ENCODE measurements at regions not wholly inside any gene's neighbourhood (a gene's known extent, or its start where the extent isn't known, plus 50 kb on each side); places are given as distances from the start of the nearest gene placed in this dataset.

DNA sequence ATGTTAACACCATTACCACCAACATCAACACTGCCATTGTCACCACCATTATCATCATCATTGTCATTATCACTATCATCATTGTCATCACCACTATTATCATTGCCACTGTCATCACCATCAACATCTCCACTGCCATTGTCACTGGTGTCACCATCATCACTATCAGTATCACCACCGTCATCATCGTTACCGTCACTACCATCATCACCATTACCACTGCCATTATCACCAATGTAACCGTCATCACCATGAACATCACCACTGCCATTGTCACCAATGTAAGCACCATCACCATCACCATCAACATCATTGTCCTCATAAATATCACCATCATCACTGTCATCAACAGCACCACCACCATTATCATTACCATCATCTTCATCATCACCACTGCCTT is 633.2 kb upstream of the EEF2KMT start:
- no peak overlapping the region for H3K27ac Mint-ChIP-seq
- DNase-seq: no peak
- peaks cover 2% of the 10 kb centered on the region for H3K9me3 Mint-ChIP-seq
- H3K4me3 Mint-ChIP-seq: no peak overlapping the region
- H3K27me3 Mint-ChIP-seq: no peaks in the 10 kb centered on the region
- no peaks in the 10 kb centered on the region for H3K4me1 Mint-ChIP-seq (ENCODE audit: low read depth)
- no peaks in the 10 kb centered on the region for H3K36me3 Mint-ChIP-seq (ENCODE audit: low read depth)

DNA sequence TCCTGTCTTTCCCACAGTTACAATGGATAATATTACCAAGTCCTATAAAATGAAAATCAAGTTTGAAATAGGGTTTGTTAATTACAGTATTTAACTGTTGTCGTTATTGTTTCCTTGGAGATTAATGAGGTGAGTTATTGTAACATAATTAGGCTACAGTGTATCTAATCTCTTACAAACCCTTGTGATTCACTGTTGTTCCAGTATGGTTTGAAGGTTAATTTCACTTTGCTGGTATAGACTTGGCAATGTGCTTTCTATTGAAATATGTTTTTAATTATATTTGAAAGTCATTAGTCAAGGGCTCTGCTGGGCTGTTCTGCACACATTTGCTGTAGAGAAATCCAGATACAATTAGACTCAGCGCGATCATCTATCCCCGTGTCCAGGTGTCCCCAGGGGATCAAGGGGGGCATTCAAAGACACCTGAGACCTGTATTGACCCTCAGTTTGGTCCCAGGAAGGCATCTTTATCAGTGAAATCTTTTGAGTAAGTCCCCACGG is 624.6 kb upstream of the EEF2KMT start:
- Mint-ChIP-seq H3K27me3 (no peaks in the 10 kb centered on the region), H3K4me3 (no peak overlapping the region), H3K4me1 (ENCODE audit: low read depth) (no peaks in the 10 kb centered on the region), H3K36me3 (ENCODE audit: low read depth) (no peaks in the 10 kb centered on the region), H3K27ac (no peak overlapping the region), H3K9me3 (peaks cover 2% of the 10 kb centered on the region)
- DNase-seq: no peak

- H3K27me3 Mint-ChIP-seq: no peaks in the 10 kb centered on the region
- H3K4me1 Mint-ChIP-seq (ENCODE audit: low read depth): no peaks in the 10 kb centered on the region
- no peak overlapping the region for H3K27ac Mint-ChIP-seq
- H3K9me3 Mint-ChIP-seq: peaks cover 9% of the 10 kb centered on the region
- DNase-seq: no peak
- no peaks in the 10 kb centered on the region for H3K36me3 Mint-ChIP-seq (ENCODE audit: low read depth)
- H3K4me3 Mint-ChIP-seq: no peak overlapping the region
These were observed 617.6 kb upstream of the EEF2KMT start for GRCh38 chr16:5715155-5715554.

DNA sequence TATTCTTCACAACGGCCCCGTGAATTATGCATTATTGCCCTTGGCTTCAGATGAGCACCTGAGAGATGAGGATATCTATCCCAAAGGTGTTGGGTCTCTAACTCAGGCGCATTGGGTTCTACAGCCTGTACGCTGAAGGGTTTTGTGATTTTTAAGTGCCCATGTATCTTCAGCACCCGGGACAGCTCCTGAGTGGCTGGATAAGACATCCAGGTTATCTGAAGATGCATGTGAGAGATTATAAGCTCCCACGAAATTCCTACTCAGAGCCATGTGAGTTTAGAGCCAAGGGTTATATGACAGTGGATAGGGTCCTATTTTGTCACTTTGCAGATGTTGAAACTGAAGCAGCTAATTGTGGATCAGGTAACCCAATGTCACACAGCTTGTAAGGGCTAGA is 612.3 kb upstream of the EEF2KMT start:
- Mint-ChIP-seq H3K36me3 (ENCODE audit: low read depth) (no peaks in the 10 kb centered on the region), H3K9me3 (peaks cover 13% of the 10 kb centered on the region), H3K4me1 (ENCODE audit: low read depth) (no peaks in the 10 kb centered on the region), H3K27me3 (no peaks in the 10 kb centered on the region), H3K4me3 (no peak overlapping the region), H3K27ac (no peak overlapping the region)
- DNase-seq: no peak

GRCh38 chr16:5706211-5706610 is 608.6 kb upstream of the EEF2KMT start:
- Mint-ChIP-seq H3K4me3 (no peak overlapping the region), H3K27me3 (no peaks in the 10 kb centered on the region), H3K9me3 (peaks cover 29% of the 10 kb centered on the region), H3K4me1 (ENCODE audit: low read depth) (no peaks in the 10 kb centered on the region), H3K27ac (no peak overlapping the region), H3K36me3 (ENCODE audit: low read depth) (no peaks in the 10 kb centered on the region)
- no peak for DNase-seq

GRCh38 chr16:5704271-5704670 is 606.7 kb upstream of the EEF2KMT start:
- DNase-seq: no peak
- Mint-ChIP-seq H3K4me1 (ENCODE audit: low read depth) (no peaks in the 10 kb centered on the region), H3K36me3 (ENCODE audit: low read depth) (no peaks in the 10 kb centered on the region), H3K9me3 (peaks cover 31% of the 10 kb centered on the region), H3K27ac (no peak overlapping the region), H3K27me3 (no peaks in the 10 kb centered on the region), H3K4me3 (no peak overlapping the region)

DNA sequence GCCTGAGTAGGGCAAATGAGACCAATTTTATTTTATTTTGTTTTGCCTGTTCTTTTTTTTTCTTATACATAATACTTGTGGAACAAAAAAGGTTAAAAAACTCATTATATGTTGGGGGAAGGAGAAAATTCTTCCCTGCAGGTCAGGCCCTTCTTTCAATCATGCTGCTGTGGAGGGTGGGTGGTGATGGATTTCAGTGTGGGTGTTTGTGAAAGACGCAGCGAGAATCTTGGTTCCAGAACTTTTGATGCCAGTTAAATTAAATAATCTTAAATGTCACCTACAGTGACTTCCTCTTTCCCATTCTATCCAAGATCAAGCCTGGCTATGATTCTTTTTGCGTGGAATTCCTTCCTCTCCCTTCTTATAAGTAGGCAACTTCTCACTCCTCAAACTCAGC is 595.8 kb upstream of the EEF2KMT start:
- H3K27ac Mint-ChIP-seq: no peak overlapping the region
- H3K27me3 Mint-ChIP-seq: no peaks in the 10 kb centered on the region
- no peak overlapping the region for H3K4me3 Mint-ChIP-seq
- no peak for DNase-seq
- H3K36me3 Mint-ChIP-seq (ENCODE audit: low read depth): no peaks in the 10 kb centered on the region
- H3K4me1 Mint-ChIP-seq (ENCODE audit: low read depth): no peaks in the 10 kb centered on the region
- no peaks in the 10 kb centered on the region for H3K9me3 Mint-ChIP-seq

GRCh38 chr16:5681966-5682365 is 584.4 kb upstream of the EEF2KMT start:
- Mint-ChIP-seq H3K27ac (no peak overlapping the region), H3K4me1 (ENCODE audit: low read depth) (no peaks in the 10 kb centered on the region), H3K27me3 (no peaks in the 10 kb centered on the region), H3K9me3 (peaks cover 11% of the 10 kb centered on the region), H3K4me3 (no peak overlapping the region), H3K36me3 (ENCODE audit: low read depth) (no peaks in the 10 kb centered on the region)
- DNase-seq: no peak

GRCh38 chr16:5678371-5678770 is 580.8 kb upstream of the EEF2KMT start:
- Mint-ChIP-seq H3K9me3 (peaks cover 10% of the 10 kb centered on the region), H3K36me3 (ENCODE audit: low read depth) (no peaks in the 10 kb centered on the region), H3K27ac (no peak overlapping the region), H3K4me3 (no peak overlapping the region), H3K27me3 (no peaks in the 10 kb centered on the region), H3K4me1 (ENCODE audit: low read depth) (no peaks in the 10 kb centered on the region)
- no peak for DNase-seq

DNA sequence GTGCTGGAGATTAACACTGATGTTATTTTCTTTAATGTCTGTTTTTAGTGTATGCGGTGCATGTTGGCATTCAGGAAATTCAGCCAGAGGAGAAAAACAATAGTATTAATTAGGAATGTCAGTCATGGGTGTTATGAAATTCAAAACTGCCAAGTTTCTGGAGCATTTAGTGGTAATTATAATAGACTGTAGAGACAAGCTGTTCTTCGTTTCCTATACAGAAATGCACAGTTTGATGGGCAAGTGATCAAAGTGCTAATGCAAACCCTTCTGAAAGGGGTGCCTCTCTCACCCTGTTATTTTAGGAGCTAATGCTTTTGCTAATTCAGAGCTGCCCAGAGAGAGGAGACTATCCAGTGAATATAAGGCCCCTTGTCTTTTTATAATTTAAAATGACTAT is 573.8 kb upstream of the EEF2KMT start:
- H3K4me1 Mint-ChIP-seq (ENCODE audit: low read depth): no peaks in the 10 kb centered on the region
- no peak for DNase-seq
- H3K4me3 Mint-ChIP-seq: no peak overlapping the region
- no peaks in the 10 kb centered on the region for H3K27me3 Mint-ChIP-seq
- H3K27ac Mint-ChIP-seq: no peak overlapping the region
- no peaks in the 10 kb centered on the region for H3K36me3 Mint-ChIP-seq (ENCODE audit: low read depth)
- H3K9me3 Mint-ChIP-seq: no peaks in the 10 kb centered on the region

DNA sequence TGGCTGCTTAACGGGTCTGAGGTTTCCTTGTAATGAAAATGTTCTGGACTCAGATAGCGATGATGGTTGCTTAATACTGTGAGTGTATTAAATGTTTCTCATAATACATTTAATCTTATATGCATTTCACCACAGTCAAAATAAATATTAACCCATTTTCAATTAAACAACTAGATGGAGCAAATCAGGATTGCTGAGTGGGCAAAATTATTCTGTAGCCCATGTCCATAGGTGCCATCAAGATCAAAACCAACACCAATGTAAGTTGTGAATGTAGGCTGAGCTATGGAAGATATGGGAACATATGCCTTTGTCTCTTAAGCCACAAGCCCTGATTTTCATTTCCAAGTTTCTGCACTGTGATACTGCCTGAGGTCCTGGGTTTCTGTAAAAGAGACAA is 572.6 kb upstream of the EEF2KMT start:
- Mint-ChIP-seq H3K27me3 (no peaks in the 10 kb centered on the region), H3K4me1 (ENCODE audit: low read depth) (no peaks in the 10 kb centered on the region), H3K36me3 (ENCODE audit: low read depth) (no peaks in the 10 kb centered on the region), H3K27ac (no peak overlapping the region), H3K4me3 (no peak overlapping the region), H3K9me3 (no peaks in the 10 kb centered on the region)
- no peak for DNase-seq

- Mint-ChIP-seq H3K27me3 (no peaks in the 10 kb centered on the region), H3K27ac (no peak overlapping the region), H3K4me3 (no peak overlapping the region), H3K4me1 (ENCODE audit: low read depth) (no peaks in the 10 kb centered on the region), H3K36me3 (ENCODE audit: low read depth) (no peaks in the 10 kb centered on the region), H3K9me3 (no peaks in the 10 kb centered on the region)
- no peak for DNase-seq
These were observed 571.0 kb upstream of the EEF2KMT start for GRCh38 chr16:5668553-5668952.

DNA sequence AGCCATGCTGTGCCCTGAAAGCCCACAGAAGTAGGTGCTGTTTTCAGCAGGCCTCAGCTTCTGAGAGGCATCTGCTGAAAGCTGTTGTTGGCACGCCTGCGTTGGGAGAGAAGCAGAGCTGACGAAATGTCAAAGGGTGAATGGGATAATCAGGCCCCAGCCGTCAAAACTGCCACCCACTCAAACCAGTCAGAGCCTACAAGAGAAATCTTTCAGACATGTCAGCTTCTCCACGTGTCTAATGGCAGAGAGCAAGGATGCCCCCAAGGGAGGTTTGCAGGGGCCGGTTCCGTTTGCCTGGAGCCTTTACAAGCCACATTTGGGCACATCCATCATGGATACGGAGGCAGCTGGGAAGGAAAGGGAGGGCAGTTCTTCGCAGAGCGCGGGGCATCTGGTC is 568.2 kb upstream of the EEF2KMT start:
- no peaks in the 10 kb centered on the region for H3K4me1 Mint-ChIP-seq (ENCODE audit: low read depth)
- H3K9me3 Mint-ChIP-seq: no peaks in the 10 kb centered on the region
- no peak overlapping the region for H3K4me3 Mint-ChIP-seq
- H3K27ac Mint-ChIP-seq: no peak overlapping the region
- H3K27me3 Mint-ChIP-seq: no peaks in the 10 kb centered on the region
- no peak for DNase-seq
- no peaks in the 10 kb centered on the region for H3K36me3 Mint-ChIP-seq (ENCODE audit: low read depth)

DNA sequence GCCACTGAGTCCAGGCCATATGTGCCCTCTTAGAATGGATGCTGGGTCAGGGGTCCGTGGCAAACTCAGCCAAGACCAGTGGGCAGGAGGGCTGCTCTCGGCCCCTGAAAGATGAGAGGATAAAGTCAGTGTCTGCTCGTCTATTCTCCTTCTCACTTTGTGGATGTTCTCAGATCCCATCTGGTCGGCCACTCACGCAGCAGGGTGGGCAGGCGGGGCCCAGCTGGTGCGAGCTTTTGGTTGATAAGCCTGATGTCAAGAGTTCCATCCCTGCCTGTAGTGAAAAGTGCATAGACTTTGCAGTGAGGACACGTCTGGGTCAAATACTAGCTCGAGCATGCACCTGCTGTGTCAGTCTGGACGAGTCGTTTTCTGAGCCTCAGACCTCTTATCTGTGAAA is 556.2 kb upstream of the EEF2KMT start:
- Mint-ChIP-seq H3K4me1 (ENCODE audit: low read depth) (no peaks in the 10 kb centered on the region), H3K9me3 (peaks cover 5% of the 10 kb centered on the region), H3K27me3 (no peaks in the 10 kb centered on the region), H3K27ac (no peak overlapping the region), H3K36me3 (ENCODE audit: low read depth) (no peaks in the 10 kb centered on the region), H3K4me3 (no peak overlapping the region)
- no peak for DNase-seq

DNA sequence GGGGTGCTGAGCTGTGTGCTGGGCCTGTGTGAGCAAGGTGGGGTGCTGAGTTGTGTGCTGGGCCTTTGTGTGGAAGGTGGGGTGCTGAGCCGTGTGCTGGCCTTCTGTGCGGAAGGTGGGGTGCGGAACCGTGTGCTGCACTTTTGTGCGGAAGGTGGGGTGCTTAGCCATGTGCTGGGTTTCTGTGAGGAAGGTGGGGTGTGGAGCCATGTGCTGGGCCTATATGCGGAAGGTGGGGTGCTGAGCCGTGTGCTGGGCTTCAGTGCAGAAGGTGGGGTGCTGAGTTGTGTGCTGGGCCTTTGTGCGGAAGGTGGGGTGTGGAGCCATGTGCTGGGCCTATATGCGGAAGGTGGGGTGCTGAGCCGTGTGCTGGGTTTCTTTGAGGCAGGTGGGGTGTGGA is 555.4 kb upstream of the EEF2KMT start:
- Mint-ChIP-seq H3K27me3 (no peaks in the 10 kb centered on the region), H3K4me1 (ENCODE audit: low read depth) (no peaks in the 10 kb centered on the region), H3K36me3 (ENCODE audit: low read depth) (no peaks in the 10 kb centered on the region), H3K27ac (no peak overlapping the region), H3K4me3 (no peak overlapping the region), H3K9me3 (peaks cover 5% of the 10 kb centered on the region)
- DNase-seq: no peak

Measured in activated T-cell treated with anti-CD3 and anti-CD28 coated beads, Interleukin-2, amount 50 U/mL, for 24 hours (primary cell).